ENCODE measurements at regions not wholly inside any gene's neighbourhood (a gene's known extent, or its start where the extent isn't known, plus 50 kb on each side); places are given as distances from the start of the nearest gene placed in this dataset.

DNA sequence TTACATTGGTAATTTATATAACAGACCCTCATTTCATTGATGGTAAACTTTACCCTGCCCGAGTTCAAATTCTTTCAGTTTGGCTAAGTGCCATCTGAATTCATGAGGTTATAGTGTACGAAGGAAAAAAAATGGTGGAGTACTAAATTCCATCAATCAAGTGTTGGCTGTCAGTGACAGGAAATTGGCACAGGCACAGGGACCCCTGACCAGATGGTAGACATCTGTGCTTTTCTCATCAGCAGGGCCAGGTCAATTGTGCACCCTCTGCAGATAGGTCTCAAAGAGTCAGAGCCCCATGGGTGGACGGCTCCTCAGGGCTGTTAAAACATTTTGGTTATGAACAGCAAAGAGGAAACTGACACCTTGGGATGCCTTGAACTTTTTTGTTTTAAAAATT, 439.2 kb downstream of the SETBP1 start:
- DNase-seq: no peak

DNA sequence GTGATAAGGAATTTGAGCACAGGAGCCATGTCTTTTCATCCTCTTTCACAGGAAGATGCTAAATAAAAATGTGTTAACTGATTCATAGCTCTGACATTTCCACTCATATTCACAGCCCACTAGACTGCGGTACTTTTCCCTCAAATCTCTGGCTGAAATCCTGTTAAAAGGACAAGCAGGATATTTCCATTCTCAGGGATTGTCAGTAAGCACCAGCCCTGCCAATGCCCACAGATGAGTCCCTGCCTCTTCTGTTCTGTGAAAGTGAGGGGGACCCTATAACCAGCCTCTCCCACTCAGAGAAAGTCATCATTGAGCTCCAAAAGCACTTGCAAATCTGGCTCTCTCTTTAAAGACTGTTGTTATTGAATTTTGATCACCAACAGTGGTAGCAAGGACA, 440.5 kb downstream of the SETBP1 start:
- DNase-seq: no peak

DNA sequence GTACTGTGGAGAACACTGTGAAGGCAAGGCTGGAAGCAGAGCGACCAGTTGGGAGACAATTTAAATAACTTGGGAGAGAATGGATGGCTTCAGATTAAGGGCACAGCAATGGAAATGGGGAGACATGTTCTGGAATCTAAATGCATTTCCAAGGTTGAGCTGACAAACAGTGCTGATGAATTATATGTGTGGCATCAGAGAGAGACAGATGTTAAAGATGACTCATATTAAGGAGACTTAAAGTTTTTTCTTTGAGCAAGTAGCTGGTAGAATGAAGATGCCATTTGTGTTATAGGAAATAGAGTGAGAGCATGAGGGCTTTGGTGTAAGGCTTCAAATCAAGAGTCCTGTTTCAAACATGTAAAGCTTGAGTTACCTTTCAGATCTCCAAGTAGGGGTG, 441.8 kb downstream of the SETBP1 start:
- peak; percentile 17 for DNase-seq

DNA sequence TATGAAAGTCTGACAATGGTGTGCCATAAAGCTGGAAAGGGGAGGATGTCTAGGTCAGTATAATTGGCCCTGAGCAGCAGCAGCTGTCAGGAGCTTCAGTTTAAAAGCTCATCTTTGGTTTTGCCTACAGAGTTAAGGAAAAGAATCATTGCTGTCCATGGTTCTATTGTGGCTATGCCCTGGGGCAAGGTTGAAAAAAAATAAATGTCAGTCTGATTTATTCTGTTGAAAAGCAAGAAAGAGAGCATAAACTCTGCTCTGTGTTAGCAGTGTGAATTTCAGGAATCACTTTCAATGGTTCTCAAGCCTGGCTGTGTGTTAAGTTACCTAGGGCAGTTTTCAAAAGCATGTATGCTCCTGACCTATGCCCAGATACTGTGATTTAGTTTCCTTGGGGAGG, 446.7 kb downstream of the SETBP1 start:
- no peak for DNase-seq

DNA sequence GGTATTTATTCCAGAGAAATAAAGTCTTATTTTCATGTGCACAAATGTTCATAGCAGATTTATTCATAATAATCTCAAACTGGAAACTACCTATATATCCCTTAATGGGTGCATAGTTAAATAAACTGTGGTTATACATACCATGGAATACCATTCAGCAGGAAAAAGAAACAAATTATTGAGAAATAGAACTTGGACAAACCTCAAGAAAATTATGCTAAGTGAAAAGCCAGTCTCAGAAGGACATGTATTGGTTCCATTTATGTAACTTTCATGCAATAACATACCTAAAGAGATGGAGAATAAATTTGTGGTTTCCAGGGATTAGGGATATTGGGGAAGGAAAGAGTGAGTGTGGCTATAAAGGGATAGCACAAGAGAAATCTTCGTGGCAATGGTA, 452.6 kb downstream of the SETBP1 start:
- DNase-seq: peak; percentile 5

DNA sequence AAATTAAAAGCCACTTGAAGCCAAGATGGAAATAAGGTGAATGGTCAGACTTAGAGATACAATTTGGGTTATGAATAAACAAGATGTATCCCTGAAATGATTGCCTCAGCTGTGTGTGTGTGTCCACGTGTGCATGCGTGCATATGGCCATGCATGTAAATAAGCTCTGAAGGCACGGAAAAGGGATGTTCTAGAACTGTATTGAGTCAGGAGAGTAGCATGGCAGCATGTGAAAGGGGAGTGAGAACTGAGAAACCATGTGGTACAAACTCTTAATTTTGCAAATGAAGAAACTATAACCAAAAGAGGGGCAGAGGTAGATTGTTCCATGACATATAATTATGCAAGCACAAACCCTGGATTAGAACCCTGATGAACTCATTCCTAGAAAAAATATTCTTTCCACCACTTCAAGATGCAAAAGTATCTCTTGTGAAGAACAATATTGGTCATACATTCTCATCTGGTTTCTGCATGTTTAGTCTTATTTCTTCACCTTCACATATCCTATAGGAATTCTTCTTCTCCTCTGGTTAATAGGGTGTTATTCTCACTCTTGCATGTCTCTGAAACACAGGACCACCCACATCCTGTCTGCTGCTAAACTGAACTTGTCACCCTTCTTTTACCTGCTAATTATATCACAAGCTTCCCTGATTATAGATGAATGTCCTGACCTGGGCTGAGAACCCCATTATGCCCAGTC, 455.8 kb downstream of the SETBP1 start:
- no peak for DNase-seq

DNA sequence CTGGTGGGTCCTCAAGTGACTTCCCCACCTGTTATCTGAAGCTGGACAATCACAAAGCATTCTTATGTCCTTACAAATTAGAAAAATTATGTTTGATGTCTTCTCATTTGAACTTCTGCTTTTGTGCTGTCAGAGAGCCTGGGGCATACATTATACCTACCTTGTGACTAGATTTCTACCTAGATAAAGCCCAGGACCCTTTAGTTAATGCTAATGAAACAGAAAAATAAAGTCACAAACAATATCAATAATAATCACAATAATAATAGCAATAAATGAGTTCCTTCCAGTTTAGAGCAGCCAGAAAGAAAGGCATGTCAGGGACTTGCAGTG, 456.4 kb downstream of the SETBP1 start:
- no peak for DNase-seq

DNA sequence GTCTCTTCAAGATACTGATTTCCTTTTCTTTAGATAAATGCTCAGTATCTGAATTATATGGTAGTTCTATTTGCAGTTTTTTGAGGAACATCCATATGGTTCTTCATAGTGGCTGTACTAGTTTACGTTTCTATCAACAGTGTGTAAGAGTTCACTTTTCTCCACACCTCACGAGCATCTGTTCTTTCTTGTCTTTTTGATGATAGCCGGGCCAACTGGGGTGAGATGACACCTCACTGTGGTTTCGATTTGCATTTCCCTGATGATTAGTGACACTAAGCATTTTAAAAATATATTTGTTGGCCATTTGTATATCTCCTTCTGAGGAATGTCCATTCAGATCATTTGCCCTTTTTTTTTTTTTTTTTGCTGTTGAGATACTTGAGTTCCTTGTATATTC, 458.8 kb downstream of the SETBP1 start:
- DNase-seq: no peak

DNA sequence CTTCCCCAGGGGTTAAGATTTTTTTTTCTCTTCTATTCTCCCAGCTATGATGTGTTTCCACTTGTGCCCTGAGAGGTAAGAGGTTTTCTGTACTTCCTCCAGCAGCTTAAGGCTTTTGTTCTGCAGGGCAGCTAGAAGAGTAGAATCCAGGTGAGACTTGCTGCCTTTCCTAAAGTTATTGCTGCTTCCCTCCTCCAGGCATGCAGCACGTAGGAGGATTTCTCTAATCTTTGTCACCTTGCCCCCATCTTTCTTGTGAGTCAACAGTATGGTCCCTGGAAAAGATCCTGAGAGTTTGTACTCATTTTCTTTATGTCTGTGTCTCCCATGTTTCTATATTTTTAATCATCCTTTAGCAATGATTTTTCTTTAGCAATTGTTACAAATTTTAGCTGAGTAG, 462.2 kb downstream of the SETBP1 start:
- no peak for DNase-seq

DNA sequence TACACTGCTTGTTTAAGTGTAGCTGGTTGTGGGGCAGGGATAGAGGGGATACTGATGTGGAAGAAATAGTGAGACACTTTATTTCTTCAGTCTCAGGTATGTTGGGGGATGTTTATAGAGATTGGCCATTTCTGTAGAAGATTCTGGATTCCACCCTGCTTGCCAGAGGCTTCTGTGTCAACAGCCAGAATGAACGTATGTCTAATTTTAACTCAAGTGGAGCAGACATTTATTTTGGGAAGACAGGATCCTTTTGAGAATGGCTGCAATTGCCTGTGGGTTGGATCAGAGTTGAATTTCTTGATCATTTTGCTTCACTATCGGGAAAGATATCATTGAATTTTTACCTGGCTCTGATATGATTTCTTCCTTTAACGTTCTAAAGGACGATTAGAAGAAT, 465.6 kb upstream of the SLC14A2 start:
- no peak for DNase-seq

DNA sequence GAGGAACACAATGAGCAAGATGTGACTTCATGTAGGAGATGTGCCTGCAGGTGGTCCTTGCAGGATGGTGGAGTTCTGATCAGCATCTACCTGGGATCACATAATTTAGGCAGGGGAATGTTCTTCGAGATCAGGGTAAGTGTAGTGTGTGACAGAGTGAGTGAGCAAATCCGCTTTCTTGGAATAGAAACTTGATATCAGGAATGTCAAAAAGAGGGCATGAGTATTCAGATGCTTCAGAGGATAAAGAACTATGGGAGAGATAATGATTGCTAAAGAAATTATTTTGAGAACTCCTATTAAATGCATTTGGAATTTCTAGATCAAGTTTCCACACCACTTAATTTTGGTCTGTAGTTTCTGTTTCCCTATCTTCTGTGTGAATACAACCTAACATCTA, 463.6 kb upstream of the SLC14A2 start:
- no peak for DNase-seq

DNA sequence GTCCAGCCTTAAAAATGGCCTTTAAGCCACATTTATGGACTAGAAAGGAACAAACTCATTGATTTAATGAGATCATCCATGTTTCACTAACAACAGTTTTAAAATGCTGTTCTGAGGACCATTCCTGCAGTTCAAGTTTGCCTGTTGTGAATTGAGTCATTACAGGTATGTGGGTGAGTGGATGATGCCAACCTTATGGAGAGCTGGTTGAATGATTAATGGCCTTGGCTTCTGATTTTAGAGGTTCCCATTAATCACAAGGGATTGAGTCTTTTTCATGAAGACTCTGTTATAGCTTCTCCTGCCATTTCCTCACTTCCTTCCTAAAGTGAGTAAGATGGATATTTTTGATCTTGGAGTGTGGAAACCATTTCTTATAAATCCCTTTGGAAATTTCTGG, 459.8 kb upstream of the SLC14A2 start:
- DNase-seq: no peak

DNA sequence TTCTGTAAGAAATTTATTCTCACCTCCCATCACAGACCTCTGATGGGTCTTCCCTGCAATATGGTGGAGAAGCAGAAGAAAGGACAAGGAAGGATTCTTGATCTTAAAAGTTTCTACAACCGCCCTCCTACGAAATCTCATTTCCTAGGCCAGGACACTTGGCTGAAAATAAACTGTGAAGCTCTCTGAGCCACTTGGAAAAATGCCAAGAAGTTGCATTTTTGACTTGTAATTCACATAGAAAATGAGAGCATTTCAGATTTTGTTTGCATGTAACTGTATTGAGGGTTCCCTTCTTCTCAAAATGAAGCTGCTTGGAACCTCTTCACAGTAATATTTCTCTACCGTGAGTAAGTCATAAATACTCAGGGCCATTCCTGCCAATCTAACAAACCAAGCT, 458.3 kb upstream of the SLC14A2 start:
- peak; percentile 28 for DNase-seq

DNA sequence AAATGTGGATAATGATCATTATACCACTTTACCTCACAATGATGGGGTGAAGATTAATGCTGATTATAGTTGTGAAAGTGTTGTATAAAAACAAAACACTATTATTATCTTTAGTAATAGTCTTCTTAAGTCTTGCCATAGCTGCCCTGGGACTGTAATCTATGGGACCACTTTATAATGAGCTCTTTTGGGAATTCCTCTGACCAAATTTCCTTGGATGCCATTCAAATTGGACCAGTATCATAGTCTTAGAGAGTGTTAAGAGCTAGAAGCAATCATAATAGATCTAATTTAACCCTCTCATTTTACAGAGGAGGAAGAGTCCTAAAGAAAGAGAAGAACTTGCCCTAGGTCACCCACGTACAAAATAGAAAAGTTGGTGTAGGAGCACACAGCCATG, 457.7 kb upstream of the SLC14A2 start:
- DNase-seq: no peak

DNA sequence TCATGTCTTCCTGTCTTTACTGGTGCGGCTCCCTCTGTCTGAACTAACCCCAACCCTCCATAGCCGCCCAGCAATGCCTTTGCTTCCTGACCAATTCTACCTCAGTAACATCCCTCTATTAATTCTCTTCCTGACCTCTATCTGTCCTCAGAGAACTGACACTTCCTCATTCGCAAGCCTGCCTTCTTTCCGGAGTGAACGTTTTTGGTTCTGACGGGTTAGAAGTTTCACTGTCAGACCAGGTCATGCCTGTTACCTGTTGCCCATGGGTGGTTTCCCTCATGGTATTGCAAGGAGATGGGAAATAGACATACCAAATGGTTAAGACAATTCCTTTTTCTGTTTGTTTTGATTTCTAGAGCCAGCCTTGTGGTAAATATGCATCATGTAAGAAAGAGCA, 453.4 kb upstream of the SLC14A2 start:
- no peak for DNase-seq

DNA sequence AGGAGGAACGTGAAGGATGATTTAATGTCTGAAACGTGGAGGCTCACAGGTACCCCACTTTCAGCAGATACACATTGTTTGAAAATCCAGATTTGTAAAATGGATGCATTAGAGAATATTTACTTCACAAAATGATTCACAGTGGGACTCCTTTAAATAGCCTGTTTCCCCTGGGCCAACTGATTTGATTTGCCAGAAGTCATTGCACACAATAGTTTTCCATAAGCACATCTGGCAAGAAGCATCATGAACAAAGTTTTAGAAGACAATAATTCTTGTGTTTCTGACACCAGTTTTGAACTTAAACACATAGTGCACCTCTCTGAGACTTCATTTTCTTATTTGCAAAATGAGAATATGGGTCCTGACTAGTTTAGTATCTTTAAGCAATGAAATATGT, 451.4 kb upstream of the SLC14A2 start:
- no peak for DNase-seq

DNA sequence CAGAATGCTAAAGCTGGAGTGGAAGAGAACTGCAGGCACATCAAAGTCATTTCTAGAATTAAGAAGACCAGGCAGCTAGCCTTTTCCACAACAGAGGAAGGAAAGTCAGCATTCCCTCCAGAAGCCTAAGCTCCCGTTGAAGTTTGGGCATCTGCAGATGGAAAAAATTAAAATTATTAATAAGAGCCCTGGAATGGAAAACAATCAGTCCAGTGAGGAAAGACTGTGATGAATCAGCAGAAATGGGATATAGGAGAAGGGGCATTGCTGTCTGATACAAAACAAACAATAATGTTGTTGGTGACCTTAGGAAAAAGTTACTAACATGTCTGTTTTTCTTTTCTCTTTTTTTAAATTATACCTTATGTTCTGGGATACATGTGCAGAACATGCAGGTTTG, 450.7 kb upstream of the SLC14A2 start:
- peak; percentile 65 for DNase-seq

DNA sequence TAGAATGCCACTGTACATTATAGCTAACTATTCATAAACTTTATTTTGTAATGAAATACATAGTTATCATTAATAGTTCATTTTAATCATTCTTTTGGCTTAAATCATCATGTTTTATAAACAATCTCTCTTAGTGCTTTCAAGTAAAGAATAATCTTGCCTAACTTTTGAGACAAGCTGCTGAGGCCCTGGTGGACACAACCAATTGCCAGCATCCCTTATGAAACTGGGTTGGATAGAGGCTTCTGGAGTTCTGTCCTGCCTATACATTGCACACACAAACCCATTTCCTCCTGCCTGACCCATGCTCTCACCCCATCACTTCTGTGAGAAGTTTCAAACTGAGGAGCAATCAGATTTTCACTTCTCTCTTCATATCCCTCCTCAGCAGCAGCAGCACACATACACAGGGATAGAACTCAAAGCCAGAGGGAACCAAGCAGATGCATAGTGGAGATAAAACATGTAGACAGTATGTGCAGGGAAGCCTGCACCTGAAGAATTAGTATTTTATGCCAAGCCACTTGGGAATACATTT, 450.0 kb upstream of the SLC14A2 start:
- DNase-seq: no peak

DNA sequence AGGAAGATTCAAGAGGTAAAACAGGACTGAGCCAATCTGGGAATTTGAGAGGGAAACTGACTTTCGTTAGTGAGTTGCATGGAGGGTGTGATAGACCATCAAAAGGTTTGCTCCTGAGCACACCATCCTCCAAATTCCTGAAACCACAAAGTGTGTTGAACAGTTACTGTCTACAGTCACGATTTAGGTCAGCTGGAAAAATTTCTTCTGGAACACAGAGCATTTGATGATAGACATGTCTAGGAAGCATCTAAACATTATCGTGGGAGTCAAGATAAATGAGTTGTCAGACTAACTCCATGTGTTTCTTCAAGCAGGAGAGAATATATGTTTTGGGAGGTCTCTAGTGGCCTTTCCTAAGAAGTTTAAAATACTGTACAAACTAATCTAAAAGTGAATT, 449.4 kb upstream of the SLC14A2 start:
- no peak for DNase-seq

DNA sequence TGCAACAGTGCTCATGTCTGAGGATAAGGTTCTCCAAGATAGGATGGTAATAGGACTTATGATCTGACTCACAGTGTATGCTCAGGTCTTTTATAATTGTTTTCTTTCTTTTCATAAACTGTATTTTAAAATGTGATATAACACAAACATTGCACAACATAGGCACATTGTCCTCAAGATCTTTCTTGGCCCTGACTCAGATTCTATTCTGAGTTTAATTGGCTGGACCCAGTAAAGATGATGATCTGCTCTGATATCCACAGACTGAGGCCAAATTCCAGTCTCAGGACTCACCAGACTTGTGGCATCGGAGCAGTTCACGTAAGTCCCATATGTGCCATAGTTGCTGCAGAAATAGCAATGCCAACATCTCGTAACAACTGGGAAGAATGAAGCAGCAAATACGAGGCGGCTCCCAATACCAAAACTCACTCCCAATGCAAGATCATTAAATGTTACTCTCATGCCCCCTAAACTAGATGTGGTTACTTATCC, 448.9 kb upstream of the SLC14A2 start:
- peak; percentile 95 for DNase-seq

DNA sequence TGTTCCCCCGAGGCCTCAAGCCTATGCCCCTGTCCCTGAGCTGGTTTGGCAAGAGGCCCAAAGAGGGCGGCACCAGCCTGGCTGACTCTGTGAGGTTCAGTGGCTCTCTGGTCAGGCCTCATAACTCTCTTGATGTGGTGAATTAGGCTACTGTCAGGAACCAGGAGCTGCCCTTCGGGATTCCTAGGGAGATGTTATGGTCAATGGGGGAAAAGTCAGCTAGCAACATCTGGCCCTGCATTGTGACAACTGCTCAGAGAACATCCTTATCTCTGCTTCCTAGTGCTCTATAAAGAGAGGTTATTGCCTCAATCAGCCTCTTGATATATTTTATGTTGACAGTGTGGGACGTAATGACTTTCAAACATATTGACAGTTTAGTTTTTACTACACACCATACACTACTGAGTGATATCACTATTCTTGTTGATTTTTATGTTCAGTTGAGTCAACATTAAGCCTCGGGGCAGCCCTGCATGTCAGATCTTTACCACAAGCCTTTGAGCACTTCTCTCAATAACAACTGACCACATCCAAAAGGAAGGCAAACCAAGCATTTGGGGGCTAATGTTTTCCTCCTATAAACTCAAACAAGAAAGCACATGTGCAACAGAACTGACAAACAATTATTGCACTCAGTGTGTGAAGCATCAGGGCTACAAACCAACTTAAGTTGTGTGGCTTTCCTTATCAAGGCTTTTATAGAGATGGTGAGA, 448.3 kb upstream of the SLC14A2 start:
- DNase-seq: peak; percentile 59

DNA sequence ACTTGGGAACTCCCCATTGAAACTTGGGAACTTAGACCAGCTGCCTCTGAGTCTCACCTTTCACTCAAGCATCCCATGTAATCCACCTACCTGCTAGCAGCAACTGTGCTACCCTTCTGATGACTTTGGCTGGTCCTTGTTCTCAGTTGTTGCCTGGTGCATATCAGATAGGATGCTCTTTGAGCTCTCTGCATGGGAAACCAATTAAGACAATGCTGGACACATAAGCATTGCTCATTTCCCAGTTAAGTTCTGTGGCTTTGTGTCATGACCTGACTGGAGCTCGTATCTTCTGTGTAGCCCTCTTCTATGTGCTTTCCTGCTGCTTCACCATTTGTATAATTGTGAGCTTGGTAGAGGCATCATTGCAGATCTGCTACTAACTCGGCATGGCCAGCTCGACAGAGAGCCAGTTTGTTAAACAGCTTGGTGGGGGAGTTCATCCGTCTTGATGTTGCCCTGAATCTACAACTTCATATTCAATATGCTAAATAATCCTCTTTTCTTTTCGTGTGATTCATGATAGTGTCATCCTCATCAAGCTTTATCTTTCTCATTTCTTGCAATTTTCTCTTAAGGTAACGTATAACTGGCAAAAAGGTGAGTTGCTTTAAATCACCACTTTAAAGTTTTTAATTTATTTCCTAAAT, 447.5 kb upstream of the SLC14A2 start:
- peak; percentile 73 for DNase-seq

DNA sequence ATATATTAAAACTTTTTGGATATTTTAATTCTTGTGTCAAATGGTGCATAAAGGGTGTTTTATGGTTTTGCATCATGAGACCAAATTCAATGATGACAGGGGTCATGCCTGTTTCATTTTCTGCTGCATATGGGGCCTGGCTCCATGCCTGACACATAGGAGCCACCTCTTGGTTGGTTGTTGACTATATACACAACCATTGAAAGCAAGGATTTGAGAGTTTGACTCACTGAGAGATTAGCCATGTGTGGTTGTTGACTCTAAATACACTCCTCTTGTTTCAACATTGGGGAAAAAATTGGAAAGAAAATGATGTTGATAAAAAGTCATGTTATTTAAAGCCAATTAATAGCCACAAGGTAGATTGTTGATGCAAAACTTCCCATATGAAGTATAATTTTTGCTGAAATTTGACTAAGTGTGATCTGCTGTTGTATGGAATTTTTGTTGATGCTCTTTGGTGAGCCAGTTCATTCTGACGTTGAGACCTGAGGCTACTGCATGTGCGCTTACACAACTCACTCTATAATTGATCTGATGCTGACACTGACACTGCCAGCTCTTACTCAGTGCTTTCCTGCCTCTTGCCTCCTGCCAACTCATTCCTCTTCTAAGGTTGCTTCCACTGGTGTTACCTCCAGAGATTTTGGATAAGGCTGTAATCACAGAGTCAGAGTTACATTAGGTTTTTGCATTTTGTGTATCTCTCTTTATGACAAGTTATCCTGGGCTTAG, 446.2 kb upstream of the SLC14A2 start:
- DNase-seq: peak; percentile 53

All from fibroblast of skin of back (primary cell).